ENCODE measurements at regions not wholly inside any gene's neighbourhood (a gene's known extent, or its start where the extent isn't known, plus 50 kb on each side); places are given as distances from the start of the nearest gene placed in this dataset.
A peak's percentile ranks its signal among the peaks of the same experiment; 100 is the strongest.

DNA sequence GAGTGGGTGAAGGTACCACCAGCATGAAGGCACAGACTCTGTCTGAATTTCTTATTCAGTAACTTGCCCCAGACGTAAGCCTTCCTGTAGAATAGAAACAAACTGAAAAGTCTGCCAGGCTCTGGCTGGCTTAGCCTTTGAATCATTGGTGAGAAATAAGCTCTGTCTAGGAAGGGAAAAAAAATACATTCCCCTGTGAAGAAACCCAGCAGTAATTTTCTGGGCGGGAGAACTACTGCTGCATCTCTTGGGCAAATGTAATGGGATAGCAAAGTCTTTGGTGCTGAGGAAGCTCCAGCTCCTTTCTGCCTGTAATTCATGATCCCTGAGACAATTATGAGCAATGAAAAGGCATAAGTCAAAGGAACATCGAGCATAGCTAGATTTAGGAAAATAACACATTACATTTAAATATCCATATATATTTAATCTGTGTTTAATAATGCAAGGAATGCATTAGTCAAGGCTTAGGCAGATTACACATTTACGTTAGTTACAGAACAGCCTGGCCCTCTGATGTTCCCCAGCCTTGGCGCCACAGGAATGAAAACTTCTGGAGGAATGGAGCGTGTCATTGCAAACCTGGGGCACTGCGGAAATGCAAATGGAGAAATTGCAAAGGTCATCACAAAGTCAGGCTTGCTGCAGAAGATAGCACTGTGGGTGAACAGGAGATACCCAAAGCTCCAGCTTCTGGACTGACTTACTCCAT is 216.3 kb upstream of the CAMK1G start:
- H4K20me1 ChIP-seq (replicated peaks; ENCODE audit: insufficient read depth), result no peaks in the 10 kb centered on the region
- no peaks in the 10 kb centered on the region for H3K27me3 ChIP-seq (ENCODE audit: insufficient read depth)
- no peaks in the 10 kb centered on the region for H3F3A ChIP-seq (replicated peaks; ENCODE audit: low read depth)
- DNase-seq (ENCODE audit: low spot score) (no peak), ATAC-seq (no peak)
- Mint-ChIP-seq H3K27me3 (ENCODE audit: insufficient read depth, low read depth, poor library complexity) (peaks cover 4% of the 10 kb centered on the region), H3K4me1 (peaks cover 15% of the 10 kb centered on the region), H3K9me3 (no peaks in the 10 kb centered on the region; the same call in 2 of the 3 replicates), H3K36me3 (ENCODE audit: low read depth) (peaks cover 4% of the 10 kb centered on the region; the same call in 1 of the 3 replicates), H3K27ac (no peak overlapping the region), H3K4me3 (no peak overlapping the region)
- no peaks in the 10 kb centered on the region for H3K36me3 ChIP-seq (ENCODE audit: insufficient read depth)
- 0 out of 2 replicates have a peak overlapping the region, but pooled peaks have one; percentile 32 for H2AFZ ChIP-seq
- H3K9me2 ChIP-seq (ENCODE audit: insufficient read depth), result peaks cover 27% of the 10 kb centered on the region
- H3K79me2 ChIP-seq (replicated peaks; ENCODE audit: insufficient read depth), result no peaks in the 10 kb centered on the region
- TF ChIP-seq CREB1 (CRISPR knock-in tag; IDR thresholded peaks at IDR 0.05; ENCODE audit: low read depth) (no peak), CTCF (conservative IDR thresholded peaks at IDR 0.05; ENCODE audit: low read depth in 2 of 2) (no peak), JUNB (IDR thresholded peaks at IDR 0.05; ENCODE audit: unreplicated experiment) (no peak), EZH2phosphoT487 (IDR thresholded peaks at IDR 0.05; ENCODE audit: unreplicated experiment) (no peak), STAT1 (IDR thresholded peaks at IDR 0.05; ENCODE audit: unreplicated experiment) (no peak), NANOG (IDR thresholded peaks at IDR 0.05; ENCODE audit: borderline replicate concordance) (no peak), ZNF331 (CRISPR knock-in tag; IDR thresholded peaks at IDR 0.05; ENCODE audit: low read depth) (no peak), ETS1 (IDR thresholded peaks at IDR 0.05) (no peak), ZNF114 (CRISPR knock-in tag; IDR thresholded peaks at IDR 0.05) (no peak), EZH2 (IDR thresholded peaks at IDR 0.05; ENCODE audit: low read depth, unreplicated experiment) (no peak), REST (IDR thresholded peaks at IDR 0.05; ENCODE audit: unreplicated experiment) (no peak), POLR2AphosphoS5 (IDR thresholded peaks at IDR 0.05; ENCODE audit: low read depth) (no peak)
- TF ChIP-seq, protein P1, sequence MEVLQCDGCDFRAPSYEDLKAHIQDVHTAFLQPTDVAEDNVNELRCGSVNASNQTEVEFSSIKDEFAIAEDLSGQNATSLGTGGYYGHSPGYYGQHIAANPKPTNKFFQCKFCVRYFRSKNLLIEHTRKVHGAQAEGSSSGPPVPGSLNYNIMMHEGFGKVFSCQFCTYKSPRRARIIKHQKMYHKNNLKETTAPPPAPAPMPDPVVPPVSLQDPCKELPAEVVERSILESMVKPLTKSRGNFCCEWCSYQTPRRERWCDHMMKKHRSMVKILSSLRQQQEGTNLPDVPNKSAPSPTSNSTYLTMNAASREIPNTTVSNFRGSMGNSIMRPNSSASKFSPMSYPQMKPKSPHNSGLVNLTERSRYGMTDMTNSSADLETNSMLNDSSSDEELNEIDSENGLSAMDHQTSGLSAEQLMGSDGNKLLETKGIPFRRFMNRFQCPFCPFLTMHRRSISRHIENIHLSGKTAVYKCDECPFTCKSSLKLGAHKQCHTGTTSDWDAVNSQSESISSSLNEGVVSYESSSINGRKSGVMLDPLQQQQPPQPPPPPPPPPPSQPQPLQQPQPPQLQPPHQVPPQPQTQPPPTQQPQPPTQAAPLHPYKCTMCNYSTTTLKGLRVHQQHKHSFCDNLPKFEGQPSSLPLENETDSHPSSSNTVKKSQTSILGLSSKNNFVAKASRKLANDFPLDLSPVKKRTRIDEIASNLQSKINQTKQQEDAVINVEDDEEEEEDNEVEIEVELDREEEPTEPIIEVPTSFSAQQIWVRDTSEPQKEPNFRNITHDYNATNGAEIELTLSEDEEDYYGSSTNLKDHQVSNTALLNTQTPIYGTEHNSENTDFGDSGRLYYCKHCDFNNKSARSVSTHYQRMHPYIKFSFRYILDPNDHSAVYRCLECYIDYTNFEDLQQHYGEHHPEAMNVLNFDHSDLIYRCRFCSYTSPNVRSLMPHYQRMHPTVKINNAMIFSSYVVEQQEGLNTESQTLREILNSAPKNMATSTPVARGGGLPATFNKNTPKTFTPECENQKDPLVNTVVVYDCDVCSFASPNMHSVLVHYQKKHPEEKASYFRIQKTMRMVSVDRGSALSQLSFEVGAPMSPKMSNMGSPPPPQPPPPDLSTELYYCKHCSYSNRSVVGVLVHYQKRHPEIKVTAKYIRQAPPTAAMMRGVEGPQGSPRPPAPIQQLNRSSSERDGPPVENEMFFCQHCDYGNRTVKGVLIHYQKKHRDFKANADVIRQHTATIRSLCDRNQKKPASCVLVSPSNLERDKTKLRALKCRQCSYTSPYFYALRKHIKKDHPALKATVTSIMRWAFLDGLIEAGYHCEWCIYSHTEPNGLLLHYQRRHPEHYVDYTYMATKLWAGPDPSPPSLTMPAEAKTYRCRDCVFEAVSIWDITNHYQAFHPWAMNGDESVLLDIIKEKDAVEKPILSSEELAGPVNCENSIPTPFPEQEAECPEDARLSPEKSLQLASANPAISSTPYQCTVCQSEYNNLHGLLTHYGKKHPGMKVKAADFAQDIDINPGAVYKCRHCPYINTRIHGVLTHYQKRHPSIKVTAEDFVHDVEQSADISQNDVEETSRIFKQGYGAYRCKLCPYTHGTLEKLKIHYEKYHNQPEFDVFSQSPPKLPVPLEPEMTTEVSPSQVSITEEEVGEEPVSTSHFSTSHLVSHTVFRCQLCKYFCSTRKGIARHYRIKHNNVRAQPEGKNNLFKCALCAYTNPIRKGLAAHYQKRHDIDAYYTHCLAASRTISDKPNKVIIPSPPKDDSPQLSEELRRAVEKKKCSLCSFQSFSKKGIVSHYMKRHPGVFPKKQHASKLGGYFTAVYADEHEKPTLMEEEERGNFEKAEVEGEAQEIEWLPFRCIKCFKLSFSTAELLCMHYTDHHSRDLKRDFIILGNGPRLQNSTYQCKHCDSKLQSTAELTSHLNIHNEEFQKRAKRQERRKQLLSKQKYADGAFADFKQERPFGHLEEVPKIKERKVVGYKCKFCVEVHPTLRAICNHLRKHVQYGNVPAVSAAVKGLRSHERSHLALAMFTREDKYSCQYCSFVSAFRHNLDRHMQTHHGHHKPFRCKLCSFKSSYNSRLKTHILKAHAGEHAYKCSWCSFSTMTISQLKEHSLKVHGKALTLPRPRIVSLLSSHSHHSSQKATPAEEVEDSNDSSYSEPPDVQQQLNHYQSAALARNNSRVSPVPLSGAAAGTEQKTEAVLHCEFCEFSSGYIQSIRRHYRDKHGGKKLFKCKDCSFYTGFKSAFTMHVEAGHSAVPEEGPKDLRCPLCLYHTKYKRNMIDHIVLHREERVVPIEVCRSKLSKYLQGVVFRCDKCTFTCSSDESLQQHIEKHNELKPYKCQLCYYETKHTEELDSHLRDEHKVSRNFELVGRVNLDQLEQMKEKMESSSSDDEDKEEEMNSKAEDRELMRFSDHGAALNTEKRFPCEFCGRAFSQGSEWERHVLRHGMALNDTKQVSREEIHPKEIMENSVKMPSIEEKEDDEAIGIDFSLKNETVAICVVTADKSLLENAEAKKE (CRISPR knock-in tag; IDR thresholded peaks at IDR 0.05), result no peak
- no peak overlapping the region for H3K27ac ChIP-seq (ENCODE audit: low read depth)
- no peak overlapping the region for H3K4me2 ChIP-seq
- no peak overlapping the region for H3K4me3 ChIP-seq
- peaks cover 22% of the 10 kb centered on the region for H3K4me1 ChIP-seq (ENCODE audit: insufficient read depth)

Data from GM23338 (cell line).